ENCODE measurements at regions not wholly inside any gene's neighbourhood (a gene's known extent, or its start where the extent isn't known, plus 50 kb on each side); places are given as distances from the start of the nearest gene placed in this dataset.

GRCh38 chr4:156190615-156191014 is 236.9 kb upstream of the CTSO start:
- no peak for TF ChIP-seq EZH2phosphoT487 (conservative IDR thresholded peaks at IDR 0.05; ENCODE audit: low read length)
- Histone ChIP-seq H3F3A (ENCODE audit: insufficient read depth) (no peaks in the 10 kb centered on the region), H3K9me3 (ENCODE audit: insufficient read depth, low read length) (no peaks in the 10 kb centered on the region), H3K79me2 (ENCODE audit: insufficient read depth, low read length) (no peaks in the 10 kb centered on the region), H3K4me2 (ENCODE audit: low read depth, low read length, poor library complexity, severe bottlenecking) (no peak overlapping the region), H3K9me2 (replicated peaks; ENCODE audit: insufficient read depth, low read length) (no peaks in the 10 kb centered on the region), H3K36me3 (ENCODE audit: low read length) (no peaks in the 10 kb centered on the region), H3K9ac (ENCODE audit: low read length) (no peak overlapping the region), H4K20me1 (ENCODE audit: low read depth, low read length) (no peaks in the 10 kb centered on the region), H3K4me3 (ENCODE audit: insufficient read depth, low read length, poor library complexity, severe bottlenecking) (no peak overlapping the region), H3K27me3 (ENCODE audit: low read length) (no peaks in the 10 kb centered on the region), H2AFZ (ENCODE audit: low read depth, low read length, severe bottlenecking) (no peak overlapping the region), H3K27ac (ENCODE audit: low read depth, low read length) (no peak overlapping the region)

GRCh38 chr4:156188596-156188995 is 234.9 kb upstream of the CTSO start:
- H3K4me2 ChIP-seq (ENCODE audit: low read depth, low read length, poor library complexity, severe bottlenecking) = no peak overlapping the region
- no peak overlapping the region for H3K9ac ChIP-seq (ENCODE audit: low read length)
- H2AFZ ChIP-seq (ENCODE audit: low read depth, low read length, severe bottlenecking) = no peak overlapping the region
- TF ChIP-seq CTCF (IDR thresholded peaks at IDR 0.05; ENCODE audit: insufficient read depth, low read length, poor library complexity, severe bottlenecking) = no peak
- no peak for TF ChIP-seq EZH2phosphoT487 (conservative IDR thresholded peaks at IDR 0.05; ENCODE audit: low read length)
- no peaks in the 10 kb centered on the region for H3K79me2 ChIP-seq (ENCODE audit: insufficient read depth, low read length)
- H4K20me1 ChIP-seq (ENCODE audit: low read depth, low read length) = no peaks in the 10 kb centered on the region
- H3K36me3 ChIP-seq (ENCODE audit: low read length) = no peaks in the 10 kb centered on the region
- H3K4me3 ChIP-seq (ENCODE audit: insufficient read depth, low read length, poor library complexity, severe bottlenecking) = no peak overlapping the region
- no peaks in the 10 kb centered on the region for H3K27me3 ChIP-seq (ENCODE audit: low read length)
- H3K9me3 ChIP-seq (ENCODE audit: insufficient read depth, low read length) = no peaks in the 10 kb centered on the region
- H3K27ac ChIP-seq (ENCODE audit: low read depth, low read length) = no peak overlapping the region
- H3F3A ChIP-seq (ENCODE audit: insufficient read depth) = no peaks in the 10 kb centered on the region
- H3K9me2 ChIP-seq (replicated peaks; ENCODE audit: insufficient read depth, low read length) = no peaks in the 10 kb centered on the region

- no peak for TF ChIP-seq EZH2phosphoT487 (conservative IDR thresholded peaks at IDR 0.05; ENCODE audit: low read length)
- no peak for TF ChIP-seq CTCF (IDR thresholded peaks at IDR 0.05; ENCODE audit: insufficient read depth, low read length, poor library complexity, severe bottlenecking)
- Histone ChIP-seq H3K9ac (ENCODE audit: low read length) (no peak overlapping the region), H3K79me2 (ENCODE audit: insufficient read depth, low read length) (no peaks in the 10 kb centered on the region), H2AFZ (ENCODE audit: low read depth, low read length, severe bottlenecking) (no peak overlapping the region), H3K4me3 (ENCODE audit: insufficient read depth, low read length, poor library complexity, severe bottlenecking) (no peak overlapping the region), H3K27ac (ENCODE audit: low read depth, low read length) (no peak overlapping the region), H3F3A (ENCODE audit: insufficient read depth) (no peaks in the 10 kb centered on the region), H3K9me2 (replicated peaks; ENCODE audit: insufficient read depth, low read length) (no peaks in the 10 kb centered on the region), H3K9me3 (ENCODE audit: insufficient read depth, low read length) (no peaks in the 10 kb centered on the region), H3K4me2 (ENCODE audit: low read depth, low read length, poor library complexity, severe bottlenecking) (no peak overlapping the region), H3K27me3 (ENCODE audit: low read length) (no peaks in the 10 kb centered on the region), H3K36me3 (ENCODE audit: low read length) (no peaks in the 10 kb centered on the region), H4K20me1 (ENCODE audit: low read depth, low read length) (no peaks in the 10 kb centered on the region)
These were observed 232.4 kb upstream of the CTSO start for GRCh38 chr4:156186111-156186510.

GRCh38 chr4:156185514-156186055 is 231.9 kb upstream of the CTSO start:
- Histone ChIP-seq H3F3A (ENCODE audit: insufficient read depth) (no peaks in the 10 kb centered on the region), H3K4me3 (ENCODE audit: insufficient read depth, low read length, poor library complexity, severe bottlenecking) (no peak overlapping the region), H3K36me3 (ENCODE audit: low read length) (no peaks in the 10 kb centered on the region), H3K9ac (ENCODE audit: low read length) (no peak overlapping the region), H3K9me2 (replicated peaks; ENCODE audit: insufficient read depth, low read length) (no peaks in the 10 kb centered on the region), H3K9me3 (ENCODE audit: insufficient read depth, low read length) (no peaks in the 10 kb centered on the region), H3K27me3 (ENCODE audit: low read length) (no peaks in the 10 kb centered on the region), H3K79me2 (ENCODE audit: insufficient read depth, low read length) (no peaks in the 10 kb centered on the region), H3K27ac (ENCODE audit: low read depth, low read length) (no peak overlapping the region), H3K4me2 (ENCODE audit: low read depth, low read length, poor library complexity, severe bottlenecking) (no peak overlapping the region), H2AFZ (ENCODE audit: low read depth, low read length, severe bottlenecking) (no peak overlapping the region), H4K20me1 (ENCODE audit: low read depth, low read length) (no peaks in the 10 kb centered on the region)
- no peak for TF ChIP-seq EZH2phosphoT487 (conservative IDR thresholded peaks at IDR 0.05; ENCODE audit: low read length)
